GM19043 (cell line): ENCODE measurements at regions not wholly inside any gene's neighbourhood (a gene's known extent, or its start where the extent isn't known, plus 50 kb on each side); places are given as distances from the start of the nearest gene placed in this dataset.
"Not testable (repeated sequence)": the region's sequence is repeated elsewhere in the genome, so short reads cannot be mapped to it uniquely, and the experiment has no call there.

Experiments used
- ATAC-seq: cut with Tn5 transposase; IDR thresholded peaks from one replicate; pipeline ENCODE4 v1.9.1; 2021; ENCODE audit warnings: low read depth; ENCODE audit not compliant: unreplicated experiment

DNA sequence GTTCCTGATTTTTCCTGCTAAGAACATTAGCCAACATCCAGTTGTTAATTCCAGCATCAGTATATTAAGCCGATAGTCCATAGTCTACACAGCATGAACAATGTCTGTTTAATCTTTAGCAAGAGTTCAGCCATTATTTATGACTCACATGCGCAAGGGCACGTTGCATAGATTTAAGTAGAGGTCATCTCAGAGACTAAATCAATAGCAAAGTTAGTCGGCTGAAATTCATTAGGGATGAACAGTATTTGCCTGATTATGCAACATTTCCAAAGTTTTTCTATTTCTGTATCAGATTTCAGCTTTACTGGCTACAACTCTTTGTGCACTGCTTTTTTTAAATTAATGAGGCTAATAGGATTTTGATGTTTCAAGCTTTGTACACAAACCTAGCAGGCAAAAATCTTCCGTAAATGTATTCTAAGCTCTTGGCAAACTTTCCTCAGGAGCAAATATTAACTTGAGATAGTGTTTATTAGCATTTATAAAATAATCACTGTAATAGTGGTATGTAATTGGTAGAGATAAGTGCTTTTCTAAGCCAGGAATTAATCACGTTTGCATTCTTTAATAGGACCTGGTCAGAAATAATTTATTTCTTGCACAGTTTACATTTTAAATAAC lies 578.7 kb upstream of the ID2 start:
- ATAC-seq: no peak

DNA sequence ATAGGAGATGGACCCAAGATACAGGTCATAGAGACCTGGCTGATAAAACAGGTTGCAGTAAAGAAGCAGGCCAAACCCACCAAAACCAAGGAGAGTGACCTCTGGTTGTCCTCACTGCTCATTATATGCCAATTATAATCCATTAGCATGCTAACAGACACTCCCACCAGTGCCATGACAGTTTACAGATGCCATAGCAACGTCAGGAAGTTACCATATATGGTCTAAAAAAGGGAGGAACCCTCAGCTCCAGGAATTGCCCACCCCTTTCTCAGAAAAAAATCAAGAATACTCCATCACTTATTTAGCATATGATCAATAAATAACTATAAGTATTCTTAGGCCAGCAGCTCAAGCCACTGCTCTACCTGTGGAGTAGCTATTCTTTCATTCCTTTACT lies 574.7 kb upstream of the ID2 start:
- ATAC-seq: no peak

DNA sequence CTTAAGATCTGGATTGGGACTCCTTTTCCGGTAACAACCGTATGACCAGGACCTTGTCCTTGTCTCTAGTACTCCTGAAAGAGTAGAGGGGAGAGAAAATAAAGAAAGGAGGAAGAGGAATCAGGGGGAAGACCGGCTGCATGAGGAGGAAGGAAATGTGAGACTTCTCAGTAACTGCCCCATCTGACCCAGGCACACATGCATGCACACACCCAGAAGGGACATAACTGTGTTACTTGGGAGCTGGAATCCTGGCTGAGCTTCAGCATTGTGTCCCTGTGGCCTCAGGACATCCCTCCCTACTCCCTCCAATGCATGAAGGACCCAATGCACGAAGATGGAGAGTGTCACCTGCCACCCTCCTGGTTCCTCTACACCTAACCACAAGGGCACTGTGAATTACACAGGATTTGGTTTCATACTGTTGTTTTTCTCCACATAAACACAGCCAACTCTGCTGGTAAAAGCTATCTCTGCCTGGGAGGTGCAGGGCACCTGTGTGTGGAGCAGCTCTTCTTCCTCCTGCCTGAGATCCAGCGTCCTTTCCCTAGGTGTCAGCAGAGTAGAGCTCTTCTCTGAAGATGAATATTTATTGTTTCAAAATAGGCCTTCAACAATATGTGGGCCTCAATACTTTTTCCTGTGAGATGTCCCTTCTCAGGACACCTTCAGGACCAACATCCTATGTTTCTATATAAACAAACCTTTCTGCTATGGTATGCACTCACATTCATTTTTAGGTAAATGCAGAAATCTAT lies 574.1 kb upstream of the ID2 start:
- ATAC-seq: no peak

DNA sequence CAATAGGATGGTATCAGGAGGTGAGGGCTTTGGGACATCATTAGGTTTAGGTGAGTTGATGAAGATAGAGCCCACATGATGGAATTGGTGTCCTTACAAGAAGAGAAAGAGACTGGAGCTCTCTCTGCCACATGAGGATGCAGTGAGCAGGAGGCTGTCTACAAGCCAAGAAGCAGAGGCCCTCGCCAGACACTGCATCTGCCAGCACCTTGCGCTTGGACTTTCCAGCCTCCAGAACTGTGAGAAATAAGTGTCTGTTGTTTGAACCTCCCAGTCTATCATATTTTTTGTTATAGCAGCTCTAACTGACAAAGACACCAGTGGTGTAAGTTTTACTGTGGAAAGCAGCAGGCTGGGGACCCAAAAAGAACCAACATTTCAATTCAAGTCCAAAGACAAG lies 571.1 kb upstream of the ID2 start:
- no peak for ATAC-seq

DNA sequence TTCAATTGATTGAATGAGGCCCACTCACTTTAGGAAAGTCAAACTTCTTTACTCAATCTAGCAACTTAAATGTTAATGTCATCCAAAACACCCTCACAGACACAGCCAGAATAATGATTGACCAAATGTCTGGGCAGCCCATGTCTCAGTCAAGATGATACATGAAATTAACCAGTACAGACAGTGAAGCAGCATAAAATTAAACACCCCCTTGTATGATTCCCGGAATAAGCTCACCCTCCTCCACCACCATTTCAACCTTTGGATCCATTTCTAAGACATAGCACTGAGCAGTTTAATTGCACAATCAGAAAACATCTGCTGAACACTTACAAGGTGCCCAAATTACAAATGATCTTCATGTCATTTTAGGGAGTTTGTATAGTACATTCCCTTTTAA lies 570.7 kb upstream of the ID2 start:
- no peak for ATAC-seq

DNA sequence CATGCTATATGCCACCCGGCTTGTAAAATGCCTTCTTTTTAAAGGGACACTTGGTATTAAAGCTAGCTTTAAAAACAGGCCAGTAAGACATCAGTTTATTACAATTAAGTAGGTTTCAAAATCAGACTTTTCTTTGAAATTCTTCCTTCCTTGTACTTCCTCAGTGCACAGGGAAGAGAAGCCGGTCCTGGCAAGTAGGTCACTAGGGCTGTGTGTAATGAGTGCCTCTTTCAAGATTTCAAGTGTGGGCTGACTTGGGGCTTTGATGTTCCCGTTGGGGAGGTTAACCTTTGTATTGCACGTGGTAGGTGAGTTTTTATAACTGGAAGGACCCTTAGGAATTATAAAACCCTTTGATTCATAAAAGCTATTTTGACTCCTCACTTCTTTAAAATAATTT lies 566.4 kb upstream of the ID2 start:
- no peak for ATAC-seq

DNA sequence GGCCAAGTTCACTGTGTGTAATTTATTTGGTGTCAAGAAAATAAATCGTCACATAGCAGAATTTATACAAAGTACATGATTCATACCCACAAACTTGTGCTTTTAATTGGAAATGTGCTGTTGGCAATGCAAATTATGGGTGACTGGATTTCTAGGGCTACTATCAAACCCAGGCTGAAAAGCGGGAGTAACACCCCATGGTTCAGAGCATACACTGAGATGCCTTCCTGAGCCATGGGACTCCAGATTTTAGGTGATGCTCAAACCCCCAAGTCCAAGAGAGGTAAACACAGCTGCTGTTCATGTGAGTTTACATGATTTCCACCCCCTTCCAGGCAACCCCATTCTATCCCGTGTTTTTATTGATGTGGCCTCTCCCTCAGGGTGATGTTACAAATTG lies 565.9 kb upstream of the ID2 start:
- ATAC-seq: no peak

DNA sequence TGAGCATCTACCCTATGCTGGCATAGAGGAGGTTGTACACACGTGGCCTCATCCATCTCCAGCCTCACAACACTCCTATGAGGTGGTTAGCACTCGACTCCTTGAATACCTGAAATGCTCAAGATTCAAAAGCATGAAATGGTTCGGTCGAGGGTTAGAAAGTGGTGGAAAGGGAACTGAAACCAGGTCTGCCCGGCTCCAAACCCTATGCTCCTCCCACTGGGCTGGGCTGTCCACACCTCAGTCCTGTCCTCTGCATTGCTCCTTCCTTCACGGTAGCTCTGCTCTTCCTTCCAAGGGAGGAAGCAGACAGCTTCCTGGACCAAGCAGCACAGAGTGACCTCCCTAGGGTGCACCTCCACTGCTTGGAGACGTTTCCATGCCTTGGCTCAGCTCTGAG lies 565.2 kb upstream of the ID2 start:
- peak; percentile 97 for ATAC-seq

DNA sequence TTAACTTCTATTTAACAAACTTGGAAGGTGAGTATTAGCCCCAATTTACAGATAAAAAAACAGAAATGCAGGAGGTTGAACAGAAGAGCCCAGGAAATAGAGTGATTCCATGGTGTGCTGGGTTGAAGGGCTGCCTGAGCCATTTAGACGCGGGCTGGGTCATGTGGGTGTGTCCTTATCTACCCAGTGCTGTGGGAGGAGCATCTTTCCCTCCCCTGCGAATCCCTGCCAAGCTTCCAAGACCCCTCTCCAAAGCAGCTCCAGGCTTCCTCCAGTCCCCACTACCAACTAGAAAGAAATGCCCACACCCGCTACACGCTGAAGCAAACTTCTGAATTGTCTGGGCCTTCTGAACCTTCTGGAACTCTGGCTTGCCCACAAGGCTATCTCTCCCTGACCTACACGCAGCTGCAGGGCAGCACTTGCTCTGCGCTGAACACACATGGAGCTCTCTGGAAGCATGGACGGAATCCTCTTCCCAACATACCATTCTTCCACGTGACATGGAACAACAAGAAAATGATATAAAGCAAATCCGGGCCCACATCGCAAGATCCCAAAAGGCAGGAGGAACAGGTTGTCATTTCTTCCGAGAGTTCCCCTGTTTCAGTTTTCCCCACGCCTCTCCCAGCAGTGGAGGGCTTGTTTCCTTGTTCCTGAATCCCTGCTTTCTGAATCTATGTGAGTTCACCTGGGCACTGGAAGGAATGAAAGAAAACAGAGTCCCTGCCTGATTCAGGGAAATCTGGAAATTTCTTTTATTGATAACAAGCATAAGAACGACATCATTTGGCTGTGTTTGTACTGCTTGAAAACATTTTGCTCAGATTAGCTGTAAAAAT lies 562.7 kb upstream of the ID2 start:
- ATAC-seq: no peak

DNA sequence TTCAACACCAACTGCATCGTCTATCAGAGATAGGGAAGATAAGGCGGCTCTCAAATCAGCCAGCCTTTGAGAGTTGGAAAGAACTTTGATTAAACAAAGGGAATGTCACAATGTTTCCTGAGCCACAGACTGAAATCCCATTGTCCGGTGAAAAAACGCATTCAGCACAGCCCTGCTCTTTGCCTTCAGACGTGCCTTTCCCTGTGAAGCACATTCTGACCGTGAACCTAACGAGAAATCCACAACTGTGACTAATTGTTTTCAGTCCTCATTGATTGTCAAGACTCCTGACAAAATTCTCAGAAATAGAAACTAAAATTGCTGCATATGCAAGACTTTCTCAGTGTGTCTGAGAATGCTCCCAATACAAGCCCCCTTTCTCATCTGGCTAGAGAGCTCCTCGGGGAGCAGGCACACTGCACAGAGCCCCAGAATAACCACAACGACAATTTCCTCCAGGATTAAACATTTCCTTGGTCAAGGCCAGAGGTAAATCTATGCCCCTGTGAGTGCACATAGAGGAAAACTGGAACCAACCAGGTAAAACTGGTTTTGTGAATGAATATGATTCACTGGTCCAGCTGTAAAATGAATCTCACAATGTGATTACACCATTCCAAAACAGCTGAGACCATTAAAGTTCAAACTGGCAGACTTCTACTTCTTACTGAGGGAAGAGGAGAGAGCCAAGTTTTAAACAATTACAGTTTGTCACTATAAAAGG lies 561.9 kb upstream of the ID2 start:
- no peak for ATAC-seq

DNA sequence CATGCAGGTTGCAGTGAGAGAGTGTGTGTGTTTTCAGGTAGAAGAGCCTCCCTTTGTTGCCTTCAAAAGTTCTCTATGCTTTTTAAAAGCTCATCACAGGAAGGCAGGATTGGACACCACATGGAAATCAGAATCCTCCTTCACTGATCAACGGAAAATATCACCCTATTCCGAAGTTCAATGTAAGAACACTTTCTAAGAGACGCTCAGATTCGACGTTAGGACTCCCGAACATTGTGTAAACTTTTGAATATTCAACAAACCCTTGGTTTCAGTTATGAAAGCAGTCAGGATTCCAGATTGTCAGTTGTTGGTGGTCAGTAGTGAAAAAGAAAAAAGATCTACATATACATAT lies 561.4 kb upstream of the ID2 start:
- ATAC-seq: no peak

DNA sequence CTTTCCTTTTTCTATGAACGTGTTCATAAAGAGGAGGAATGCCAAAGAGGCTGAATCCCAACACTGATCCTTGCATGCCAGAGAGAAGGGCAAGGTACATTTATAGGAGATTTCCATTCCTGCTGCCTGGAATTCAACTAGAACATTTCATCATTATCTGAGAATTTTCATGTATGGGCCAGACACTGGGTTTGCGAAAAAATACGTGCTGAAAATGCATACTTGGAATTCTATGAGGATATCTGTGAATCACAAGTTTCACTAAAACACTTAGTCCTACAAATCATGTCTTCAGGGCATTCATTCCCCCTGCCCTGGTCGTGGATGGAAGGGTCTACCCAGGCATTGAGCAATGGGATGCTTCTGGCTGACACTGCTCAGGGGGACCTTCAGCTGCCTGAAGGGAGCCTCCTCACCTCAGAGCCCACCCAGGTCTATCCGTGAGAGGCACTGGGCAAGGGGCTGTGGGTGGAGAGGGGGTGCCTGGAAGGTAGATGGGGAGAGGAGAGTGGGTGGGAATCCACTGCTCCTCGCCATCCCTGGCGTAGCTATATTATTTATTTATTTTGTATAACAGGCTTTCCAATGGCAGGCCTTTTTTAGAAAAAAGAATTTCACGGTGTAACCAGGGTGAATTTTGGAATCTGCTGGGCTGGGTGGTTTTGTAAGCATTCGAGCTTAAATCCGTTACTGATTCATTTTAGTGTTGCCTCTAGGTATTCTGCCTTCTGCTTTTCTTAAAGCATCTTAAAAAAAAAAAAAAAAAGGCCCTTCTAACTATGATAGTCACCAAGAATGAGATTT lies 560.6 kb upstream of the ID2 start:
- ATAC-seq: no peak

DNA sequence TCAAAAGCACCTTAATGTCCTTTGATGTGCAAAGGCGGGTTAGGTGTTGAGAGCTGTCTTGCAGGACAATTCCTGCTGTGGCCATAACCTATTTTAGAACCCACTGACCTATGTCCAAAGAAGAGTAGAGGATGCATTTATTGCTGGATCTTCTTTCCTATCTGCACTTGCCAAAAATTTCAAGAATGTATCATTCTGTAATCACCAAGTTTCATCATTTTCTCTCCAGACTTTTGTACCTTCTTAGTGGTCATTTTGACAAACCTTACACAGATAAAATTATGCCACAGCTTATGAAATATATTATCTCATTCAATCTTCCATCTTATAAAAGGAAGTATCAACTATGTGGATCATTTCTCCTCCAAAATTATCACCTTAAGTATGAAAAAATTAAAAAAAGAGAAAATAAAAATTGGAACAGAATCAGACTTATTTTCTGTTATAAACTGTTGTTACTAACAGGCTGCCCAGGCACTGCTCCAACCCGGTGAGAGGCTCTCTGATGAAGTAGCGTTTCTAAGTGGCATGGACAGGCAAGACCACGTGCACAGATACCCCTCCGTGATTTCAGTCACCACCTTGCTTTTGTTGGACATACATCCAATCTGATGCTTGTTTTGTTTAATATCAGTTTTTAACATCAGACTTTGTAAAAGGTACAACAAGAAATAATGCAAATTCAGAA lies 559.9 kb upstream of the ID2 start:
- no peak for ATAC-seq

DNA sequence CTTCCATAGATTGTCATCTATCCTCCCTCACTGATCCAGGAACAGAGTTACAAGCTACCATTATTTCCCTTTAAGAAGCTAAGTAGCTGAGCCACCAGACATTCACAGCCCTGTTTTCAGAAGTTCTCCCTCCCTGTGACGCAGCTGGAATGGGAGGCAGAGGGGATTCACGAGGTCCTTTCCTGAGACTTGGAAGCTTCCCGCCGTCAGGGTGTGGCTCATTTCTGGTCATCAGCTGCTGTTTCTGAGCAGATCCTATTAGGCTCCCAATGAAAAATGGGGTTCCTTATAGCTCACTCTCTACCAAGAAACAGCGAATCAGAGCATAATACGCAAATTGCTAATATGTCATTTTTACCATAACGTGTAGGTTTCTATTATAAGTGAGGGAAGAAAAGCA lies 559.3 kb upstream of the ID2 start:
- ATAC-seq: no peak

DNA sequence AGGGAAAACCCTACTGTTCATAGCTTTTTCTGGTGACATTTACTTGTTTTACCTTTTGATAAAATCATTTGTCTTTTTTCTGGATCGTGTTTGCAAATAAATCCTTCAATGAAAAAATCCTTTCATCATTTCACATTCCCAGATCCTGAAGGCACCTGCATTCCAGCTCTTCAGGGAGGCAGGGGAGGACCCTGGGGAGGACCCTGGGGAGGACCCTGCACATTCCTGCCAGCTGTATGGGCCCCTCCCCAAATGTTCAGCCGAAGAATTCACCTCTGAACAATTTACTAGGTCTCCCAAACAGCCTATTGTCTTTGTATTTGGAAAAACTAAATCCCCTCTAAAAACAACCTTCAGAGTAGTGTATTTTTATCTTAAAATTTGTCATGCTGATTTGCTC lies 558.4 kb upstream of the ID2 start:
- ATAC-seq: no peak

DNA sequence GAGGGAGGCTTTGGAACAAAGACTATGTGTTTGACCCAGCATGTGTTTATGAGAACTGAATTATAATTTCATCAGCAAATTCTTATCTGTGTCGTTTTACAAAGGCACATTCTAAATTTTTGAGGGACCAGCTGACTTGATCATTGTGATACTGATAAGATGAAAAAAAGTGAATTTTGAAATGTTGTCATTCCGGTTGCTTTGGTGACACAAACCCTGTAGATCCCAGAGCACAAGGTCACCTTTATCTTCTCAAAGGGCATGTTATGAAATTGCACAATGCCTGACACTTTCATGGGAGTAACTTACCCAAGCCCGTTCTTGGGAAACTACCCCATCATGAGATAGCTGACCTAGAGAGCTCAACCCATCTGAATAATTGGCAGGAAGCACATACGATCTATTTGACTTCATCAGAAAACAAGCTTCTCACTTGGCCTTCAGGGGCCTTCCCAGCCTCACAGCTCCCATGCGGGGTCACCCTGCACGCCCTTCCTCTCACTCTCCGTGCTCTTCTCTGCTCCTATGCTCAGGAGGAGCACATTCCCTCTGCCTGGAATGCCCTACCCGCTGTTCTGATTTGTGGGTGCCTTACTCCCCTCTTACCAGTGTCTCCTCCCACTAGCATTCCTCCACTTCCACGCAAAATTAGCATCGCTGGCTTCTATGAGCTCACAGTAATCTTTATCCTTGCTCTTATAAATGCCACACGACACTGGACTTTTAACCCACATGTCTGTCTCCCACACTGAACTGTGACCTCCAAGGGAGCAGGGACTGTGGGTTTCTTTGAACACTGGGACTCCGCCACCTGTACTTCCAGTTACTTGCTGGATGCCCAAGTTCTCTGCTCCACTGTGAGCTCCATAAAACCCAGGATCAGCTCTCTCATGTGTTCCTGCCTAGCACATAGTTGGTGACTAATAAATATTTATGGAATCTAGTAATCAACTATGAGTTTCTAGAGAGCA lies 555.8 kb upstream of the ID2 start:
- ATAC-seq: no peak

DNA sequence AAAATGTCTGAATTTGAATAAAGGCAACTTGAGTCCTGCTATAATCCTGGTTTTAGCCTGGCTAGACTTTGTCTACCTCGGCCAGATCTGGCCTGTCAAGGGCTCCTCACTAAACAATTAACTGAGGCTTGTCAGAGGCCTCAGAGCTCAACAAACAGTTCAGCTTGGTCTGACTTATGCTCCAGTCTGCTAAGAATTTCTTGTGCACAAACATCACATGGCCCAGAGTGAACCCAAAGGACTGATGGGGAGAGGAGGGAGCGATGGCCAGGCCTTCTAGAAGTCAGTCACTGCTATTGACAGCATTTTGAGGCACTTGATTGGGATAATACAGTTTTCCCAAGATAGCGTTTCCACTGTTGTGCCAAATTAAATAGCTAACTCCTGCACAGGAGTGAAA lies 555.1 kb upstream of the ID2 start:
- ATAC-seq: no peak

DNA sequence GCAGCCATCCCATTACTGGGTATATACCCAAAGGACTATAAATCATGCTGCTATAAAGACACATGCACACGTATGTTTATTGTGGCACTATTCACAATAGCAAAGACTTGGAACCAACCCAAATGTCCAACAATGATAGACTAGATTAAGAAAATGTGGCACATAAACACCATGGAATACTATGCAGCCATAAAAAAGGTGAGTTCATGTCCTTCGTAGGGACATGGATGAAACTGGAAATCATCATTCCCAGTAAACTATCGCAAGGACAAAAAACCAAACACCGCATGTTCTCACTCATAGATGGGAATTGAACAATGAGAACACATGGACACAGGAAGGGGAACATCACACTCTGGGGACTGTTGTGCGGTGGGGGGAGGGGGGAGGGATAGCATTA lies 550.4 kb upstream of the ID2 start:
- ATAC-seq: not testable (repeated sequence)
